ENCODE measurements at regions not wholly inside any gene's neighbourhood (a gene's known extent, or its start where the extent isn't known, plus 50 kb on each side); places are given as distances from the start of the nearest gene placed in this dataset.

GRCh38 chr11:32316858-32317642 lies 118.3 kb downstream of the WT1 start:
- Histone ChIP-seq H3K4me2 (ENCODE audit: low read depth, low read length, poor library complexity, severe bottlenecking) (peak overlapping the region; percentile 33), H3K9me3 (ENCODE audit: insufficient read depth, low read depth, low read length) (no peaks in the 10 kb centered on the region), H3K27me3 (ENCODE audit: insufficient read depth, low read length, poor library complexity, severe bottlenecking) (no peaks in the 10 kb centered on the region), H2AFZ (ENCODE audit: low read length) (no peak overlapping the region), H3K4me1 (ENCODE audit: insufficient read depth, low read length, poor library complexity, severe bottlenecking) (peaks cover 33% of the 10 kb centered on the region), H3F3A (ENCODE audit: low read depth) (0 out of 2 replicates have a peak, but pooled peaks cover 3% of the 10 kb centered on the region), H3K36me3 (ENCODE audit: insufficient read depth, low read length) (no peaks in the 10 kb centered on the region), H3K9me2 (replicated peaks; ENCODE audit: low read depth, low read length) (no peaks in the 10 kb centered on the region), H3K9ac (ENCODE audit: low read depth, low read length, poor library complexity, severe bottlenecking) (no peak overlapping the region), H4K20me1 (ENCODE audit: insufficient read depth, low read length, poor library complexity, severe bottlenecking) (no peaks in the 10 kb centered on the region), H3K79me2 (ENCODE audit: insufficient read depth, low read length) (no peaks in the 10 kb centered on the region), H3K4me3 (ENCODE audit: low read length, poor library complexity, severe bottlenecking) (no peak overlapping the region)
- TF ChIP-seq EZH2phosphoT487 (IDR thresholded peaks at IDR 0.05; ENCODE audit: borderline replicate concordance) (no peak), CTCF (conservative IDR thresholded peaks at IDR 0.05; ENCODE audit: low read length) (no peak)

DNA sequence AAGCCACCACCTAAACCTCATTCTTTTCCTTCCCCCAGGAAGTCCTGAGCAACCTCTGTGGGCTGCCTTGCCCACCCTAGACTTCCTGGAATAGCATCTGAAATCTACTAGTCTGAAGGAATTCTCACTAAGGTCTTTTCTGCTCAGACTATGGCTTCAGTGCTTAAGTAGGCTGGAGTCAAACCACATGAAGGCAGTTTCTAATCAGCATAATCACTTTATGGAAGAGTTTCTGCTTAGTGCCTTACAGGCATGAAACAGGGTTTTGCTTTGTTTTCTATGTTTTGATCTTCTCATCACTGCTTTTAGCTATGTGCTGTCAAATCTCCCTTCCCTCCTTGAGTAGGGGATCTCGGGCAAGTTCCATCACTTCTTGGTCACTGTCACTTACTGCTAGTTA lies 117.7 kb downstream of the WT1 start:
- Histone ChIP-seq H3K79me2 (ENCODE audit: insufficient read depth, low read length) (no peaks in the 10 kb centered on the region), H3K36me3 (ENCODE audit: insufficient read depth, low read length) (no peaks in the 10 kb centered on the region), H3K9me2 (replicated peaks; ENCODE audit: low read depth, low read length) (no peaks in the 10 kb centered on the region), H3K9me3 (ENCODE audit: insufficient read depth, low read depth, low read length) (no peaks in the 10 kb centered on the region), H3K4me3 (ENCODE audit: low read length, poor library complexity, severe bottlenecking) (no peak overlapping the region), H3K4me1 (ENCODE audit: insufficient read depth, low read length, poor library complexity, severe bottlenecking) (peaks cover 29% of the 10 kb centered on the region), H3K27me3 (ENCODE audit: insufficient read depth, low read length, poor library complexity, severe bottlenecking) (no peaks in the 10 kb centered on the region), H3K4me2 (ENCODE audit: low read depth, low read length, poor library complexity, severe bottlenecking) (peak overlapping the region; percentile 33), H4K20me1 (ENCODE audit: insufficient read depth, low read length, poor library complexity, severe bottlenecking) (no peaks in the 10 kb centered on the region), H3F3A (ENCODE audit: low read depth) (0 out of 2 replicates have a peak, but pooled peaks cover 3% of the 10 kb centered on the region), H2AFZ (ENCODE audit: low read length) (no peak overlapping the region), H3K9ac (ENCODE audit: low read depth, low read length, poor library complexity, severe bottlenecking) (no peak overlapping the region)
- TF ChIP-seq CTCF (conservative IDR thresholded peaks at IDR 0.05; ENCODE audit: low read length) (no peak), EZH2phosphoT487 (IDR thresholded peaks at IDR 0.05; ENCODE audit: borderline replicate concordance) (no peak)

DNA sequence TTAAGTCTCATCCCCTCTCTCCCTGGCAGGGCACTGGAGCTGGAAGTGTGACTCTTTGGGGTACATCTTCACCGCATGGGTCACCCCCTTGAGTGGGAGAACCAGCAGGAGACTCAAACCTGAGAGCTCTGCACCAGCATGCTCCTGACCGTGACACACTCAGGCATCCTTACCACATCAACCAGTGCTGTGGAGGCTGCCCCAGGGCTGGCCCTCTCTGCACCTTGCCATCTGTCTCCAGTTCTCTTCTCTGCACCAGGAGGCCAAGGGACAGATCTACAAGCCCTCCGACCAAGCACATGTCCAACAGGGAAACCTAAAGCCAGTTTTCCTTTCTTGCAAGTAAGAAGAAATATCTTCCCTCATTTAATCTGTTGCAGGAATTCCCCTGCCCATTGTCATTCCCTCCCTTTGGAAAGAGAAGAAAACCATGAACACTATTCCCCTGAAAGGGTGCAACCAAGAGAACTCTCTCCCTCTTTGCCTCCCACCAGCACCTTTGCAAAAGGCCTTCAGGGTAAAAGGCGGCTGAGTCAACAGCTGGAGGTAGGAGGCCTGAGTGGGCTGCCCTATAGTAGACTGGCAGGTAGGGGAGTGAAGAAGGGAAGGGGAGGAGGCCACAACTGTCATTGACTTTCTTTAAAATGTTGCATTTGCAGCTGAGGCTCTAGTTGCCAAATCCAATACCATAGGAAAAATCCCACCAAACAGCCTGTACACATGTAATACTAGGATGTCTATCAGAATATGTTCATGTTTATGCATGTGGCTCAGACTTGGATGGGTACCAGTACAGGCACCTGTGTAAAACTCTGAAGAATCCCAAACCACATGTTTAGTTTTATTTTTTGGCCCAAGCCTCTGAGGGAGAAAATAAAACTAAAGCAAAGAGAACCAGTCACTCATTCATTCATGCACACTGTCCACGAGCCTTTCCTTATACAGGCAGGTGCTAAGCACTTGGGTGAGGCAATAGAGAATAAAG lies 117.0 kb downstream of the WT1 start:
- H3K9me2 ChIP-seq (replicated peaks; ENCODE audit: low read depth, low read length) = no peaks in the 10 kb centered on the region
- TF ChIP-seq EZH2phosphoT487 (IDR thresholded peaks at IDR 0.05; ENCODE audit: borderline replicate concordance) (no peak), CTCF (conservative IDR thresholded peaks at IDR 0.05; ENCODE audit: low read length) (no peak)
- peak overlapping the region; percentile 33 for H3K4me2 ChIP-seq (ENCODE audit: low read depth, low read length, poor library complexity, severe bottlenecking)
- H3K9me3 ChIP-seq (ENCODE audit: insufficient read depth, low read depth, low read length) = no peaks in the 10 kb centered on the region
- H3F3A ChIP-seq (ENCODE audit: low read depth) = 0 out of 2 replicates have a peak, but pooled peaks cover 3% of the 10 kb centered on the region
- peaks cover 23% of the 10 kb centered on the region for H3K4me1 ChIP-seq (ENCODE audit: insufficient read depth, low read length, poor library complexity, severe bottlenecking)
- H3K9ac ChIP-seq (ENCODE audit: low read depth, low read length, poor library complexity, severe bottlenecking) = no peak overlapping the region
- H3K27me3 ChIP-seq (ENCODE audit: insufficient read depth, low read length, poor library complexity, severe bottlenecking) = no peaks in the 10 kb centered on the region
- no peaks in the 10 kb centered on the region for H3K36me3 ChIP-seq (ENCODE audit: insufficient read depth, low read length)
- H4K20me1 ChIP-seq (ENCODE audit: insufficient read depth, low read length, poor library complexity, severe bottlenecking) = no peaks in the 10 kb centered on the region
- no peak overlapping the region for H3K4me3 ChIP-seq (ENCODE audit: low read length, poor library complexity, severe bottlenecking)
- no peaks in the 10 kb centered on the region for H3K79me2 ChIP-seq (ENCODE audit: insufficient read depth, low read length)
- H2AFZ ChIP-seq (ENCODE audit: low read length) = no peak overlapping the region
